Liver (tissue), 8 donors: ENCODE measurements at regions not wholly inside any gene's neighbourhood (a gene's known extent, or its start where the extent isn't known, plus 50 kb on each side); places are given as distances from the start of the nearest gene placed in this dataset.

Experiments
- DNase-seq: peaks from one replicate; pipeline ENCODE4 v3.0.0-alpha.2; 2017; ENCODE audit warnings: low spot score
- H3K27ac ChIP-seq, 2 donors: one replicate each; pipeline ENCODE4 v1.7.0; 2013; ENCODE audit warnings: inconsistent platforms in 2 of 2, low read length in 2 of 2, control low read depth in 1 of 2, low read depth in 1 of 2, mild to moderate bottlenecking in 1 of 2
- H3K27me3 ChIP-seq, 4 donors: one replicate each; pipeline versions ENCODE4 v1.6.1 to v1.7.0; 2013; ENCODE audit warnings: low read length in 3 of 4, inconsistent platforms in 1 of 4, mild to moderate bottlenecking in 1 of 4, moderate library complexity in 1 of 4; ENCODE audit not compliant: control insufficient read depth in 4 of 4, insufficient read depth in 4 of 4
- H3K36me3 ChIP-seq, 4 donors: one replicate each; pipeline versions ENCODE4 v1.6.1 to v1.7.0; 2013; ENCODE audit warnings: low read length in 3 of 4, mild to moderate bottlenecking in 3 of 4, low read depth in 1 of 4, moderate library complexity in 1 of 4; ENCODE audit not compliant: control insufficient read depth in 4 of 4, insufficient read depth in 3 of 4
- H3K4me1 ChIP-seq, 4 donors: one replicate each; pipeline versions ENCODE4 v1.6.1 to v1.7.0; 2013; ENCODE audit warnings: low read length in 3 of 4, mild to moderate bottlenecking in 3 of 4, moderate library complexity in 1 of 4; ENCODE audit not compliant: control insufficient read depth in 4 of 4, insufficient read depth in 4 of 4
- H3K4me3 ChIP-seq, 3 donors: one replicate each; pipeline versions ENCODE4 v1.6.1 to v1.7.0; 2013; ENCODE audit warnings: low read length in 3 of 3, control low read depth in 1 of 3, low read depth in 1 of 3, mild to moderate bottlenecking in 1 of 3
- H3K9ac ChIP-seq, 2 donors: one replicate each; pipeline ENCODE4 v1.7.0; 2013; ENCODE audit warnings: low read length in 2 of 2, mild to moderate bottlenecking in 2 of 2, moderate library complexity in 2 of 2, control low read depth in 1 of 2, low read depth in 1 of 2
- H3K9me3 ChIP-seq, 4 donors: one replicate each; pipeline versions ENCODE4 v1.6.1 to v1.7.0; 2013; ENCODE audit warnings: low read length in 3 of 4; ENCODE audit not compliant: control insufficient read depth in 4 of 4
- ATF3 ChIP-seq: IDR thresholded peaks from 2 replicates; pipeline ENCODE4 v1.6.1; 2016; ENCODE audit warnings: antibody characterized with exemption
- CTCF ChIP-seq: fragments of 150-350 bp; IDR thresholded peaks from 2 replicates; pipeline ENCODE4 v1.5.1; 2017; ENCODE audit warnings: improper control_type of control experiment, low read depth, low read length; ENCODE audit not compliant: missing input control
- EGR1 ChIP-seq, 2 donors: IDR thresholded peaks; 2 replicates each; pipeline ENCODE4 v1.6.1; 2016 to 2018; ENCODE audit warnings: antibody characterized with exemption in 2 of 2, low read depth in 2 of 2
- FOXA2 ChIP-seq: IDR thresholded peaks from 2 replicates; pipeline ENCODE4 v1.6.1; 2016; ENCODE audit warnings: antibody characterized with exemption
- GABPA ChIP-seq, 2 donors: IDR thresholded peaks in 1 of 2; conservative IDR thresholded peaks in 1 of 2; 2 replicates each; pipeline ENCODE4 v1.6.1; 2016; ENCODE audit warnings: antibody characterized with exemption in 2 of 2, mild to moderate bottlenecking in 1 of 2, moderate library complexity in 1 of 2
- HNF4A ChIP-seq, 2 donors: conservative IDR thresholded peaks; 2 replicates each; pipeline ENCODE4 v1.6.1; 2016; ENCODE audit warnings: antibody characterized with exemption in 2 of 2, mild to moderate bottlenecking in 2 of 2
- JUND ChIP-seq, 2 donors: IDR thresholded peaks; 2 replicates each; pipeline ENCODE4 v1.6.1; 2016; ENCODE audit warnings: antibody characterized with exemption in 2 of 2
- MAX ChIP-seq: IDR thresholded peaks from 2 replicates; pipeline ENCODE4 v1.6.1; 2016; ENCODE audit warnings: antibody characterized with exemption
- NR2F2 ChIP-seq: IDR thresholded peaks from 2 replicates; pipeline ENCODE4 v1.6.1; 2016; ENCODE audit warnings: antibody characterized with exemption
- RAD21 ChIP-seq, 2 donors: IDR thresholded peaks; 2 replicates each; pipeline ENCODE4 v1.6.1; 2016; ENCODE audit warnings: antibody characterized with exemption in 2 of 2, mild to moderate bottlenecking in 2 of 2
- REST ChIP-seq: IDR thresholded peaks from 2 replicates; pipeline ENCODE4 v1.6.1; 2016; ENCODE audit warnings: antibody characterized with exemption, mild to moderate bottlenecking
- SP1 ChIP-seq: IDR thresholded peaks from 2 replicates; pipeline ENCODE4 v1.6.1; 2018; ENCODE audit warnings: antibody characterized with exemption, mild to moderate bottlenecking
- WGBS: extraction: QIAGEN DNeasy Blood & Tissue Kit; methylation state at CpG from one replicate; pipeline ENCODE4 v1.1.7; 2013; 5-methylcytosine and 5-hydroxymethylcytosine counted together
- donor health status: healthy.
- donor health status: healthy.
- donor health status: healthy.
- donor health status: healthy.
- donor health status: healthy.

- peaks cover 0 to 3% (median 0%) of the 10 kb centered on the region in 4 donors for H3K27me3 ChIP-seq
- DNase-seq, result no peak
- no peaks in the 10 kb centered on the region for H3K4me1 ChIP-seq
- H3K27ac ChIP-seq, result no peak overlapping the region
- 86% methylated on average over 23 of the region's 23 CpGs for WGBS
- TF ChIP-seq EGR1 (IDR thresholded peaks at IDR 0.05; ENCODE audit: low read depth in 2 of 2), result no peak
- no peak for TF ChIP-seq ATF3
- TF ChIP-seq GABPA (IDR thresholded peaks at IDR 0.05 in 1 of 2, conservative IDR thresholded peaks at IDR 0.05 in 1 of 2), result no peak
- TF ChIP-seq MAX, result no peak
- TF ChIP-seq HNF4A (conservative IDR thresholded peaks at IDR 0.05), result no peak
- no peak for TF ChIP-seq REST
- TF ChIP-seq NR2F2, result no peak
- TF ChIP-seq RAD21 (IDR thresholded peaks at IDR 0.05), result no peak
- TF ChIP-seq SP1, result no peak
- no peak for TF ChIP-seq CTCF
- no peak for TF ChIP-seq JUND (IDR thresholded peaks at IDR 0.05)
- TF ChIP-seq FOXA2, result no peak
- no peak overlapping the region for H3K9ac ChIP-seq
- no peak overlapping the region for H3K4me3 ChIP-seq
- H3K9me3 ChIP-seq, result peaks cover 0 to 6% (median 0%) of the 10 kb centered on the region in 4 donors
- H3K36me3 ChIP-seq, result peaks cover 0 to 1% (median 0%) of the 10 kb centered on the region in 4 donors
These were observed 225.1 kb upstream of the SALL3 start for GRCh38 chr18:78754311-78755043.

- no peak for TF ChIP-seq ATF3
- TF ChIP-seq FOXA2, result no peak
- TF ChIP-seq NR2F2, result no peak
- no peak for TF ChIP-seq SP1
- TF ChIP-seq JUND (IDR thresholded peaks at IDR 0.05), result no peak
- no peak for TF ChIP-seq REST
- Histone ChIP-seq H3K9me3 (peaks cover 0 to 6% (median 0%) of the 10 kb centered on the region in 4 donors), H3K9ac (no peak overlapping the region), H3K27ac (no peak overlapping the region), H3K4me3 (no peak overlapping the region), H3K36me3 (peaks cover 0 to 1% (median 0%) of the 10 kb centered on the region in 4 donors), H3K27me3 (peaks cover 0 to 3% (median 0%) of the 10 kb centered on the region in 4 donors), H3K4me1 (no peaks in the 10 kb centered on the region)
- 74% methylated on average over 10 of the region's 10 CpGs for WGBS
- DNase-seq, result no peak
These were observed 222.6 kb upstream of the SALL3 start for GRCh38 chr18:78757014-78757413.
